Neutrophil (primary cell): ENCODE measurements at regions not wholly inside any gene's neighbourhood (a gene's known extent, or its start where the extent isn't known, plus 50 kb on each side); places are given as distances from the start of the nearest gene placed in this dataset.

Experiments used
- H3K27ac ChIP-seq: fragments of 200-600 bp; sonication (generic); 2 replicates; pipeline ENCODE4 v1.5.1; 2016; ENCODE audit warnings: mild to moderate bottlenecking, moderate library complexity
- H3K27me3 ChIP-seq: fragments of 200-600 bp; sonication (generic); 2 replicates; pipeline ENCODE4 v1.6.0; 2016; ENCODE audit warnings: mild to moderate bottlenecking
- H3K36me3 ChIP-seq: fragments of 200-600 bp; sonication (generic); 2 replicates; pipeline ENCODE4 v1.5.1; 2017
- H3K4me1 ChIP-seq, 2 experiments: fragments of 200-600 bp in 1 of 2; sonication (generic) in 1 of 2; 1 replicate in 1 of 2; 2 replicates in 1 of 2; pipeline versions ENCODE4 v1.5.1 to v1.6.1; 2013 to 2016; ENCODE audit warnings: low read depth in 1 of 2, low read length in 1 of 2, mild to moderate bottlenecking in 1 of 2, moderate library complexity in 1 of 2; ENCODE audit not compliant: control insufficient read depth in 1 of 2, insufficient read depth in 1 of 2
- H3K4me3 ChIP-seq, 2 experiments: fragments of 200-600 bp in 1 of 2; sonication (generic) in 1 of 2; 1 replicate in 1 of 2; 2 replicates in 1 of 2; pipeline ENCODE4 v1.5.1; 2013 to 2016; ENCODE audit warnings: low read depth in 1 of 2, low read length in 1 of 2, mild to moderate bottlenecking in 1 of 2, moderate library complexity in 1 of 2
- H3K9me3 ChIP-seq: fragments of 200-600 bp; sonication (generic); 2 replicates; pipeline ENCODE4 v1.5.1; 2016
- CTCF ChIP-seq: fragments of 200-600 bp; sonication (generic); IDR thresholded peaks from 2 replicates; pipeline ENCODE4 v1.5.1; 2016; ENCODE audit warnings: antibody characterized with exemption

GRCh38 chr10:3362394-3362793 is 189.8 kb upstream of the PITRM1 start:
- Histone ChIP-seq H3K36me3 (no peaks in the 10 kb centered on the region), H3K4me1 (no peaks in the 10 kb centered on the region), H3K9me3 (no peaks in the 10 kb centered on the region), H3K27ac (no peak overlapping the region), H3K27me3 (no peaks in the 10 kb centered on the region), H3K4me3 (no peak overlapping the region)
- no peak for TF ChIP-seq CTCF

GRCh38 chr10:3361640-3362039 is 189.1 kb upstream of the PITRM1 start:
- Histone ChIP-seq H3K9me3 (no peaks in the 10 kb centered on the region), H3K27me3 (no peaks in the 10 kb centered on the region), H3K4me3 (no peak overlapping the region), H3K4me1 (no peaks in the 10 kb centered on the region), H3K27ac (no peak overlapping the region), H3K36me3 (no peaks in the 10 kb centered on the region)
- TF ChIP-seq CTCF = no peak

GRCh38 chr10:3357737-3358136 is 185.2 kb upstream of the PITRM1 start:
- H3K27me3 ChIP-seq = no peaks in the 10 kb centered on the region
- H3K4me1 ChIP-seq = no peaks in the 10 kb centered on the region
- no peak overlapping the region for H3K27ac ChIP-seq
- H3K4me3 ChIP-seq = no peak overlapping the region
- no peaks in the 10 kb centered on the region for H3K9me3 ChIP-seq
- TF ChIP-seq CTCF = no peak
- no peaks in the 10 kb centered on the region for H3K36me3 ChIP-seq

GRCh38 chr10:3355536-3355935 is 183.0 kb upstream of the PITRM1 start:
- Histone ChIP-seq H3K36me3 (no peaks in the 10 kb centered on the region), H3K9me3 (no peaks in the 10 kb centered on the region), H3K4me3 (no peak overlapping the region), H3K27me3 (peaks cover 7% of the 10 kb centered on the region), H3K27ac (no peak overlapping the region), H3K4me1 (no peaks in the 10 kb centered on the region)
- no peak for TF ChIP-seq CTCF

GRCh38 chr10:3354174-3354900 is 181.8 kb upstream of the PITRM1 start:
- no peak for TF ChIP-seq CTCF
- no peaks in the 10 kb centered on the region for H3K36me3 ChIP-seq
- H3K4me1 ChIP-seq = no peaks in the 10 kb centered on the region
- H3K27ac ChIP-seq = no peak overlapping the region
- H3K27me3 ChIP-seq = peaks cover 12% of the 10 kb centered on the region
- H3K9me3 ChIP-seq = no peaks in the 10 kb centered on the region
- H3K4me3 ChIP-seq = no peak overlapping the region
